ENCODE measurements at regions not wholly inside any gene's neighbourhood (a gene's known extent, or its start where the extent isn't known, plus 50 kb on each side); places are given as distances from the start of the nearest gene placed in this dataset.

- Histone ChIP-seq H3K4me3 (ENCODE audit: low read depth in 1 of 2, low read length in 2 of 2) (no peak overlapping the region), H3K36me3 (ENCODE audit: control insufficient read depth in 2 of 2, insufficient read depth in 2 of 2, low read length in 1 of 2) (no peaks in the 10 kb centered on the region), H3K27ac (ENCODE audit: low read depth in 2 of 2, low read length in 1 of 2) (no peak overlapping the region), H3K9me3 (ENCODE audit: control insufficient read depth in 2 of 2, insufficient read depth in 1 of 2, low read depth in 1 of 2, low read length in 1 of 2) (no peaks in the 10 kb centered on the region), H3K4me1 (ENCODE audit: control insufficient read depth in 2 of 2, insufficient read depth in 2 of 2, low read length in 1 of 2) (no peaks in the 10 kb centered on the region), H3K27me3 (ENCODE audit: control insufficient read depth in 1 of 2, insufficient read depth in 2 of 2, low read length in 2 of 2) (no peaks in the 10 kb centered on the region)
- WGBS, 2 donors = 43 to 56% methylated on average over 1 of the region's 1 CpG
These were observed 444.9 kb upstream of the PKN2 start for GRCh38 chr1:88239205-88239604.

- no peaks in the 10 kb centered on the region for H3K36me3 ChIP-seq (ENCODE audit: control insufficient read depth in 2 of 2, insufficient read depth in 2 of 2, low read length in 1 of 2)
- no peaks in the 10 kb centered on the region for H3K4me1 ChIP-seq (ENCODE audit: control insufficient read depth in 2 of 2, insufficient read depth in 2 of 2, low read length in 1 of 2)
- H3K27me3 ChIP-seq (ENCODE audit: control insufficient read depth in 1 of 2, insufficient read depth in 2 of 2, low read length in 2 of 2) = no peaks in the 10 kb centered on the region
- H3K27ac ChIP-seq (ENCODE audit: low read depth in 2 of 2, low read length in 1 of 2) = no peak overlapping the region
- no peaks in the 10 kb centered on the region for H3K9me3 ChIP-seq (ENCODE audit: control insufficient read depth in 2 of 2, insufficient read depth in 1 of 2, low read depth in 1 of 2, low read length in 1 of 2)
- H3K4me3 ChIP-seq (ENCODE audit: low read depth in 1 of 2, low read length in 2 of 2) = no peak overlapping the region
These were observed 436.4 kb upstream of the PKN2 start for GRCh38 chr1:88247666-88248065.

- Histone ChIP-seq H3K27ac (ENCODE audit: low read depth in 2 of 2, low read length in 1 of 2) (no peak overlapping the region), H3K36me3 (ENCODE audit: control insufficient read depth in 2 of 2, insufficient read depth in 2 of 2, low read length in 1 of 2) (no peaks in the 10 kb centered on the region), H3K9me3 (ENCODE audit: control insufficient read depth in 2 of 2, insufficient read depth in 1 of 2, low read depth in 1 of 2, low read length in 1 of 2) (no peaks in the 10 kb centered on the region), H3K4me3 (ENCODE audit: low read depth in 1 of 2, low read length in 2 of 2) (no peak overlapping the region), H3K4me1 (ENCODE audit: control insufficient read depth in 2 of 2, insufficient read depth in 2 of 2, low read length in 1 of 2) (no peaks in the 10 kb centered on the region), H3K27me3 (ENCODE audit: control insufficient read depth in 1 of 2, insufficient read depth in 2 of 2, low read length in 2 of 2) (no peaks in the 10 kb centered on the region)
These were observed 433.2 kb upstream of the PKN2 start for GRCh38 chr1:88250915-88251314.

- H3K27ac ChIP-seq (ENCODE audit: low read depth in 2 of 2, low read length in 1 of 2) = no peak overlapping the region
- no peaks in the 10 kb centered on the region for H3K9me3 ChIP-seq (ENCODE audit: control insufficient read depth in 2 of 2, insufficient read depth in 1 of 2, low read depth in 1 of 2, low read length in 1 of 2)
- no peaks in the 10 kb centered on the region for H3K4me1 ChIP-seq (ENCODE audit: control insufficient read depth in 2 of 2, insufficient read depth in 2 of 2, low read length in 1 of 2)
- no peak overlapping the region for H3K4me3 ChIP-seq (ENCODE audit: low read depth in 1 of 2, low read length in 2 of 2)
- H3K27me3 ChIP-seq (ENCODE audit: control insufficient read depth in 1 of 2, insufficient read depth in 2 of 2, low read length in 2 of 2) = no peaks in the 10 kb centered on the region
- H3K36me3 ChIP-seq (ENCODE audit: control insufficient read depth in 2 of 2, insufficient read depth in 2 of 2, low read length in 1 of 2) = no peaks in the 10 kb centered on the region
These were observed 431.3 kb upstream of the PKN2 start for GRCh38 chr1:88252745-88253144.

- Histone ChIP-seq H3K9me3 (ENCODE audit: control insufficient read depth in 2 of 2, insufficient read depth in 1 of 2, low read depth in 1 of 2, low read length in 1 of 2) (no peaks in the 10 kb centered on the region), H3K4me3 (ENCODE audit: low read depth in 1 of 2, low read length in 2 of 2) (no peak overlapping the region), H3K36me3 (ENCODE audit: control insufficient read depth in 2 of 2, insufficient read depth in 2 of 2, low read length in 1 of 2) (no peaks in the 10 kb centered on the region), H3K27ac (ENCODE audit: low read depth in 2 of 2, low read length in 1 of 2) (no peak overlapping the region), H3K4me1 (ENCODE audit: control insufficient read depth in 2 of 2, insufficient read depth in 2 of 2, low read length in 1 of 2) (no peaks in the 10 kb centered on the region), H3K27me3 (ENCODE audit: control insufficient read depth in 1 of 2, insufficient read depth in 2 of 2, low read length in 2 of 2) (no peaks in the 10 kb centered on the region)
- WGBS, 2 donors = 54 to 59% methylated on average over 1 of the region's 1 CpG
These were observed 418.5 kb upstream of the PKN2 start for GRCh38 chr1:88265606-88266005.

- Histone ChIP-seq H3K36me3 (ENCODE audit: control insufficient read depth in 2 of 2, insufficient read depth in 2 of 2, low read length in 1 of 2) (no peaks in the 10 kb centered on the region), H3K27me3 (ENCODE audit: control insufficient read depth in 1 of 2, insufficient read depth in 2 of 2, low read length in 2 of 2) (no peaks in the 10 kb centered on the region), H3K9me3 (ENCODE audit: control insufficient read depth in 2 of 2, insufficient read depth in 1 of 2, low read depth in 1 of 2, low read length in 1 of 2) (no peaks in the 10 kb centered on the region), H3K4me1 (ENCODE audit: control insufficient read depth in 2 of 2, insufficient read depth in 2 of 2, low read length in 1 of 2) (no peaks in the 10 kb centered on the region), H3K4me3 (ENCODE audit: low read depth in 1 of 2, low read length in 2 of 2) (no peak overlapping the region), H3K27ac (ENCODE audit: low read depth in 2 of 2, low read length in 1 of 2) (no peak overlapping the region)
- 78 to 91% methylated on average over 1 of the region's 1 CpG for WGBS, 2 donors
These were observed 418.0 kb upstream of the PKN2 start for GRCh38 chr1:88266051-88266450.

- Histone ChIP-seq H3K27me3 (ENCODE audit: control insufficient read depth in 1 of 2, insufficient read depth in 2 of 2, low read length in 2 of 2) (no peaks in the 10 kb centered on the region), H3K4me1 (ENCODE audit: control insufficient read depth in 2 of 2, insufficient read depth in 2 of 2, low read length in 1 of 2) (no peaks in the 10 kb centered on the region), H3K36me3 (ENCODE audit: control insufficient read depth in 2 of 2, insufficient read depth in 2 of 2, low read length in 1 of 2) (no peaks in the 10 kb centered on the region), H3K27ac (ENCODE audit: low read depth in 2 of 2, low read length in 1 of 2) (no peak overlapping the region), H3K4me3 (ENCODE audit: low read depth in 1 of 2, low read length in 2 of 2) (no peak overlapping the region), H3K9me3 (ENCODE audit: control insufficient read depth in 2 of 2, insufficient read depth in 1 of 2, low read depth in 1 of 2, low read length in 1 of 2) (no peaks in the 10 kb centered on the region)
- 95 to 97% methylated on average over 5 of the region's 5 CpGs for WGBS, 2 donors
These were observed 411.9 kb upstream of the PKN2 start for GRCh38 chr1:88272216-88272615.

GRCh38 chr1:88274431-88274830, 409.6 kb upstream of the PKN2 start:
- WGBS, 2 donors = 74 to 97% methylated on average over 1 of the region's 1 CpG
- no peaks in the 10 kb centered on the region for H3K27me3 ChIP-seq (ENCODE audit: control insufficient read depth in 1 of 2, insufficient read depth in 2 of 2, low read length in 2 of 2)
- no peaks in the 10 kb centered on the region for H3K9me3 ChIP-seq (ENCODE audit: control insufficient read depth in 2 of 2, insufficient read depth in 1 of 2, low read depth in 1 of 2, low read length in 1 of 2)
- H3K27ac ChIP-seq (ENCODE audit: low read depth in 2 of 2, low read length in 1 of 2) = no peak overlapping the region
- no peaks in the 10 kb centered on the region for H3K4me1 ChIP-seq (ENCODE audit: control insufficient read depth in 2 of 2, insufficient read depth in 2 of 2, low read length in 1 of 2)
- no peaks in the 10 kb centered on the region for H3K36me3 ChIP-seq (ENCODE audit: control insufficient read depth in 2 of 2, insufficient read depth in 2 of 2, low read length in 1 of 2)
- H3K4me3 ChIP-seq (ENCODE audit: low read depth in 1 of 2, low read length in 2 of 2) = no peak overlapping the region

- H3K4me3 ChIP-seq (ENCODE audit: low read depth in 1 of 2, low read length in 2 of 2) = no peak overlapping the region
- no peak overlapping the region for H3K27ac ChIP-seq (ENCODE audit: low read depth in 2 of 2, low read length in 1 of 2)
- no peaks in the 10 kb centered on the region for H3K4me1 ChIP-seq (ENCODE audit: control insufficient read depth in 2 of 2, insufficient read depth in 2 of 2, low read length in 1 of 2)
- H3K36me3 ChIP-seq (ENCODE audit: control insufficient read depth in 2 of 2, insufficient read depth in 2 of 2, low read length in 1 of 2) = no peaks in the 10 kb centered on the region
- 61 to 62% methylated on average over 3 of the region's 3 CpGs for whole genome bisulfite sequencing, 2 donors
- no peaks in the 10 kb centered on the region for H3K27me3 ChIP-seq (ENCODE audit: control insufficient read depth in 1 of 2, insufficient read depth in 2 of 2, low read length in 2 of 2)
- no peaks in the 10 kb centered on the region for H3K9me3 ChIP-seq (ENCODE audit: control insufficient read depth in 2 of 2, insufficient read depth in 1 of 2, low read depth in 1 of 2, low read length in 1 of 2)
These were observed 408.7 kb upstream of the PKN2 start for GRCh38 chr1:88275259-88275862.

GRCh38 chr1:88276163-88276562, 407.9 kb upstream of the PKN2 start:
- Histone ChIP-seq H3K36me3 (ENCODE audit: control insufficient read depth in 2 of 2, insufficient read depth in 2 of 2, low read length in 1 of 2) (no peaks in the 10 kb centered on the region), H3K27me3 (ENCODE audit: control insufficient read depth in 1 of 2, insufficient read depth in 2 of 2, low read length in 2 of 2) (no peaks in the 10 kb centered on the region), H3K4me1 (ENCODE audit: control insufficient read depth in 2 of 2, insufficient read depth in 2 of 2, low read length in 1 of 2) (no peaks in the 10 kb centered on the region), H3K9me3 (ENCODE audit: control insufficient read depth in 2 of 2, insufficient read depth in 1 of 2, low read depth in 1 of 2, low read length in 1 of 2) (no peaks in the 10 kb centered on the region), H3K27ac (ENCODE audit: low read depth in 2 of 2, low read length in 1 of 2) (peak overlapping the region in 1 of 2 donors; percentile 4), H3K4me3 (ENCODE audit: low read depth in 1 of 2, low read length in 2 of 2) (no peak overlapping the region)
- 15 to 22% methylated on average over 4 of the region's 4 CpGs for WGBS, 2 donors

All from esophagus (tissue), 2 donors.